LNCaP clone FGC (cell line): ENCODE measurements at regions not wholly inside any gene's neighbourhood (a gene's known extent, or its start where the extent isn't known, plus 50 kb on each side); places are given as distances from the start of the nearest gene placed in this dataset.
"Not testable (repeated sequence)": the region's sequence is repeated elsewhere in the genome, so short reads cannot be mapped to it uniquely, and the experiment has no call there.

Experiments
- DNase-seq: peaks from one replicate; pipeline ENCODE4 v3.0.0-alpha.2; 2011; ENCODE audit warnings: low read depth
- H3K4me3 ChIP-seq: 2 replicates; pipeline ENCODE4 v1.5.1; 2011; ENCODE audit warnings: mild to moderate bottlenecking, low read depth, low read length, control low read depth
- CTCF ChIP-seq: IDR thresholded peaks from 2 replicates; pipeline ENCODE4 v1.5.1; 2012; ENCODE audit warnings: mild to moderate bottlenecking; ENCODE audit not compliant: control insufficient read depth, insufficient read depth; ENCODE audit errors: extremely low read depth

GRCh38 chr7:93028610-93029009, 89.2 kb downstream of the SAMD9 start:
- TF ChIP-seq CTCF, result no peak
- no peak for DNase-seq
- H3K4me3 ChIP-seq, result no peak overlapping the region

- TF ChIP-seq CTCF, result no peak
- no peak overlapping the region for H3K4me3 ChIP-seq
- DNase-seq, result no peak
Measured at GRCh38 chr7:93027044-93027443, 90.7 kb downstream of the SAMD9 start.

GRCh38 chr7:93026425-93026824, 91.4 kb downstream of the SAMD9 start:
- H3K4me3 ChIP-seq, result no peak overlapping the region
- no peak for DNase-seq
- TF ChIP-seq CTCF, result no peak

GRCh38 chr7:93025389-93025788, 92.4 kb downstream of the SAMD9 start:
- H3K4me3 ChIP-seq, result no peak overlapping the region
- no peak for DNase-seq
- no peak for TF ChIP-seq CTCF

GRCh38 chr7:93022931-93023478, 94.8 kb downstream of the SAMD9 start:
- H3K4me3 ChIP-seq, DNase-seq: not testable (repeated sequence)

GRCh38 chr7:93021748-93022147, 96.0 kb downstream of the SAMD9 start:
- DNase-seq, result no peak
- no peak for TF ChIP-seq CTCF
- H3K4me3 ChIP-seq, result no peak overlapping the region

- TF ChIP-seq CTCF, result no peak
- no peak for DNase-seq
Measured at GRCh38 chr7:93018716-93019115, 99.1 kb downstream of the SAMD9 start.

More at GRCh38 chr7:93018716-93019115, 99.1 kb downstream of the SAMD9 start:
- H3K4me3 ChIP-seq, result no peak overlapping the region
